GM12878 (cell line): ENCODE measurements at regions not wholly inside any gene's neighbourhood (a gene's known extent, or its start where the extent isn't known, plus 50 kb on each side); places are given as distances from the start of the nearest gene placed in this dataset.

Source experiments
- BACH1 ChIP-seq: fragments of 450-650 bp; IDR thresholded peaks from 2 replicates; pipeline ENCODE4 v1.6.1; 2017; ENCODE audit warnings: mild to moderate bottlenecking, borderline replicate concordance
- ETV6 ChIP-seq, 2 experiments: fragments of 450-650 bp in 1 of 2; IDR thresholded peaks in 1 of 2; conservative IDR thresholded peaks in 1 of 2; 2 replicates each; pipeline ENCODE4 v1.6.1; 2014; ENCODE audit warnings: antibody characterized with exemption in 1 of 2, borderline replicate concordance in 1 of 2, low read depth in 1 of 2, mild to moderate bottlenecking in 1 of 2, moderate library complexity in 1 of 2
- GATAD2B ChIP-seq: fragments of 450-650 bp; conservative IDR thresholded peaks from 2 replicates; pipeline ENCODE4 v1.6.1; 2017; ENCODE audit warnings: low read depth, mild to moderate bottlenecking, moderate library complexity
- HCFC1 ChIP-seq: fragments of 150-350 bp; IDR thresholded peaks from 2 replicates; pipeline ENCODE4 v1.6.1; 2014; ENCODE audit warnings: low read length
- IRF4 ChIP-seq: IDR thresholded peaks from 2 replicates; pipeline ENCODE4 v1.6.1; 2011; ENCODE audit warnings: low read depth, low read length
- MEF2A ChIP-seq: IDR thresholded peaks from 2 replicates; pipeline ENCODE4 v1.6.1; 2011; ENCODE audit warnings: low read depth, mild to moderate bottlenecking, low read length, moderate library complexity; ENCODE audit not compliant: insufficient read depth
- MLLT1 ChIP-seq: fragments of 450-650 bp; IDR thresholded peaks from 2 replicates; pipeline ENCODE4 v1.6.1; 2016; ENCODE audit warnings: mild to moderate bottlenecking
- NFYA ChIP-seq: IDR thresholded peaks from 2 replicates; pipeline ENCODE4 v1.6.1; 2011; ENCODE audit warnings: low read depth, mild to moderate bottlenecking, low read length, improper control_type of control experiment, borderline replicate concordance
- NFYB ChIP-seq: IDR thresholded peaks from 2 replicates; pipeline ENCODE4 v1.6.1; 2011; ENCODE audit warnings: low read depth, mild to moderate bottlenecking, low read length, improper control_type of control experiment, moderate library complexity; ENCODE audit not compliant: insufficient read depth
- PKNOX1 ChIP-seq: fragments of 450-650 bp; IDR thresholded peaks from 2 replicates; pipeline ENCODE4 v1.6.1; 2016; ENCODE audit warnings: mild to moderate bottlenecking
- POU2F2 ChIP-seq: IDR thresholded peaks from 3 replicates; pipeline ENCODE4 v1.6.1; 2011; ENCODE audit warnings: low read depth, mild to moderate bottlenecking, low read length, borderline replicate concordance
- RELB ChIP-seq: fragments of 450-650 bp; IDR thresholded peaks from 2 replicates; pipeline ENCODE4 v1.6.1; 2017; ENCODE audit warnings: low read depth, mild to moderate bottlenecking, moderate library complexity
- SREBF1 ChIP-seq: IDR thresholded peaks from 2 replicates; pipeline ENCODE4 v1.6.1; 2012; ENCODE audit warnings: mild to moderate bottlenecking, low read length
- ZBTB4 ChIP-seq: fragments of 450-650 bp; formaldehyde crosslinking; IDR thresholded peaks from 2 replicates; pipeline ENCODE4 v1.4.0; 2022; ENCODE audit warnings: mild to moderate bottlenecking, moderate library complexity

- TF ChIP-seq MLLT1 (peak; percentile 88), RELB (peak; percentile 99), NFYA (peak; percentile 99), NFYB (peak; percentile 100), IRF4 (peak; percentile 32; the same call in 1 of the 2 replicates), POU2F2 (peak; percentile 95), ZBTB4 (CRISPR knock-in tag) (peak; percentile 75), BACH1 (no peak), GATAD2B (no peak), SREBF1 (no peak; the same call in 1 of the 2 replicates), ETV6 (conservative IDR thresholded peaks at IDR 0.05 in 1 of 2, IDR thresholded peaks at IDR 0.05 in 1 of 2; ENCODE audit: borderline replicate concordance in 1 of 2, low read depth in 1 of 2) (0 out of 4 replicates have a peak, but pooled peaks of 1 of the 2 experiments have one; percentile 38), MEF2A (0 out of 2 replicates have a peak, but pooled peaks have one; percentile 34), HCFC1 (peak; percentile 46; the same call in 1 of the 2 replicates), PKNOX1 (peak; percentile 92)
Measured at GRCh38 chr21:43352568-43353281, 74.2 kb downstream of the SIK1 start (continued).
